ENCODE measurements at regions not wholly inside any gene's neighbourhood (a gene's known extent, or its start where the extent isn't known, plus 50 kb on each side); places are given as distances from the start of the nearest gene placed in this dataset.

DNA sequence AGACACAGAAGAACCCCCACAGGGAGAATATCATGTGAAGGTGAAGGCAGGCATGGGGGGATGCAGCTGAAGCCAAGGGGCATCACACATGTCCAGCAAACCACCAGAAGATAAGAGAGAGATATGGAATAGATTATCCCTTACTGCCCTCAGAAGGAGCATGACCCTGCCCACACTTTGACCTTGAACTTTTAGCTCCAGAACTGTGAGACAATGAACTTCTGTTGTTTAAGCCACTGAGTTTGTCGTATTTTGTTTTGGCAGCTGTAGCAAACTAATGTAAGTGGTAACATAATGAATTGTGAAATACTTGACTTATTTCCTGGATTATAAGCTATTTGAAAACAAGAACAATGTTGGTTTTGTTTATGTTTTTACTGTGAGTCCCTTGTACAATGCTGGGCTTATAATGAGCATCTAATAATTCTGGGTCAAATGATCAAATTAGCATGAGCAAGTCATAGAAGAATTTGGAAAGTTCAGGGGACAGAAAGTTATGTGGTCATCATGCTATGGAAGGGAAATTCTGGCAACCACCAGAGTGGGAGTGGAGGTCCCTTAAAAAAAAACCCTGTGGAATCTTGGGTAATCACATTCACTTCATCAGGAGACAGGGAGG, 541.0 kb upstream of the KLHL29 start:
- no peaks in the 10 kb centered on the region for H3K4me1 Mint-ChIP-seq
- POLR2A ChIA-PET = no interaction called here
- CTCF ChIA-PET = no interaction called here

DNA sequence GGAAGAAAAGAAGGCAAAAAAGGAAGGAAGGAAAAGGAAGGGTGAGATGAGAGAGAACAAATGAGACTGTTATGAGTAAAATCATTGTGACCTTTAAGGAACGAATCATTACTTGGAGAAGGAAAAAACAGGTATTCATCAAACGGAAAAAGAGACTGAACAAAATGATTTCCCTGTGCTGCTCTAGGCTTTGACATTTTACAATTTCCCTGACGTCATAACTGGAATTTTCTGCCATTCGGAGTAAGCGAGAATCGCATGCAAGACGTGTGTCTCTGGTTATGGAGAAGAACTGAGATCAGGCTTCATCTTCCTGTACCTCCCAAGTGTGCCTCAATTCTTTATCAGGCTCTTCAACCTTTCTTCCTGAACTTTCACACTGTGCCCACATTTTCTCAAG, 534.7 kb upstream of the KLHL29 start:
- no peak for DNase-seq (ENCODE audit: low spot score)
- Mint-ChIP-seq H3K36me3 (peaks cover 16% of the 10 kb centered on the region), H3K9me3 (peaks cover 33% of the 10 kb centered on the region), H3K27ac (no peak overlapping the region), H3K4me3 (no peak overlapping the region), H3K4me1 (peaks cover 17% of the 10 kb centered on the region), H3K27me3 (ENCODE audit: low read depth) (no peaks in the 10 kb centered on the region)
- ATAC-seq = no peak
- TF ChIP-seq GABPB1 (CRISPR knock-in tag; IDR thresholded peaks at IDR 0.05) = no peak
- ChIA-PET POLR2A (no interaction called here), CTCF (no interaction called here)

More for the DNA sequence above, 541.0 kb upstream of the KLHL29 start:
- TF ChIP-seq, protein P1, sequence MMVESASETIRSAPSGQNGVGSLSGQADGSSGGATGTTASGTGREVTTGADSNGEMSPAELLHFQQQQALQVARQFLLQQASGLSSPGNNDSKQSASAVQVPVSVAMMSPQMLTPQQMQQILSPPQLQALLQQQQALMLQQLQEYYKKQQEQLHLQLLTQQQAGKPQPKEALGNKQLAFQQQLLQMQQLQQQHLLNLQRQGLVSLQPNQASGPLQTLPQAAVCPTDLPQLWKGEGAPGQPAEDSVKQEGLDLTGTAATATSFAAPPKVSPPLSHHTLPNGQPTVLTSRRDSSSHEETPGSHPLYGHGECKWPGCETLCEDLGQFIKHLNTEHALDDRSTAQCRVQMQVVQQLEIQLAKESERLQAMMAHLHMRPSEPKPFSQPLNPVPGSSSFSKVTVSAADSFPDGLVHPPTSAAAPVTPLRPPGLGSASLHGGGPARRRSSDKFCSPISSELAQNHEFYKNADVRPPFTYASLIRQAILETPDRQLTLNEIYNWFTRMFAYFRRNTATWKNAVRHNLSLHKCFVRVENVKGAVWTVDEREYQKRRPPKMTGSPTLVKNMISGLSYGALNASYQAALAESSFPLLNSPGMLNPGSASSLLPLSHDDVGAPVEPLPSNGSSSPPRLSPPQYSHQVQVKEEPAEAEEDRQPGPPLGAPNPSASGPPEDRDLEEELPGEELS (CRISPR knock-in tag; IDR thresholded peaks at IDR 0.05) = no peak
- TF ChIP-seq, protein P2, sequence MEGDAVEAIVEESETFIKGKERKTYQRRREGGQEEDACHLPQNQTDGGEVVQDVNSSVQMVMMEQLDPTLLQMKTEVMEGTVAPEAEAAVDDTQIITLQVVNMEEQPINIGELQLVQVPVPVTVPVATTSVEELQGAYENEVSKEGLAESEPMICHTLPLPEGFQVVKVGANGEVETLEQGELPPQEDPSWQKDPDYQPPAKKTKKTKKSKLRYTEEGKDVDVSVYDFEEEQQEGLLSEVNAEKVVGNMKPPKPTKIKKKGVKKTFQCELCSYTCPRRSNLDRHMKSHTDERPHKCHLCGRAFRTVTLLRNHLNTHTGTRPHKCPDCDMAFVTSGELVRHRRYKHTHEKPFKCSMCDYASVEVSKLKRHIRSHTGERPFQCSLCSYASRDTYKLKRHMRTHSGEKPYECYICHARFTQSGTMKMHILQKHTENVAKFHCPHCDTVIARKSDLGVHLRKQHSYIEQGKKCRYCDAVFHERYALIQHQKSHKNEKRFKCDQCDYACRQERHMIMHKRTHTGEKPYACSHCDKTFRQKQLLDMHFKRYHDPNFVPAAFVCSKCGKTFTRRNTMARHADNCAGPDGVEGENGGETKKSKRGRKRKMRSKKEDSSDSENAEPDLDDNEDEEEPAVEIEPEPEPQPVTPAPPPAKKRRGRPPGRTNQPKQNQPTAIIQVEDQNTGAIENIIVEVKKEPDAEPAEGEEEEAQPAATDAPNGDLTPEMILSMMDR (IDR thresholded peaks at IDR 0.05) = no peak
- no peak for TF ChIP-seq RORB (CRISPR knock-in tag; IDR thresholded peaks at IDR 0.05)
- DNase-seq (ENCODE audit: low spot score) (no peak), ATAC-seq (no peak)
- H3K27me3 Mint-ChIP-seq (ENCODE audit: low read depth) = no peaks in the 10 kb centered on the region
- no peaks in the 10 kb centered on the region for H3K36me3 Mint-ChIP-seq
- H3K4me3 Mint-ChIP-seq = no peak overlapping the region
- H3K27ac Mint-ChIP-seq = no peak overlapping the region
- H3K9me3 Mint-ChIP-seq = no peaks in the 10 kb centered on the region

DNA sequence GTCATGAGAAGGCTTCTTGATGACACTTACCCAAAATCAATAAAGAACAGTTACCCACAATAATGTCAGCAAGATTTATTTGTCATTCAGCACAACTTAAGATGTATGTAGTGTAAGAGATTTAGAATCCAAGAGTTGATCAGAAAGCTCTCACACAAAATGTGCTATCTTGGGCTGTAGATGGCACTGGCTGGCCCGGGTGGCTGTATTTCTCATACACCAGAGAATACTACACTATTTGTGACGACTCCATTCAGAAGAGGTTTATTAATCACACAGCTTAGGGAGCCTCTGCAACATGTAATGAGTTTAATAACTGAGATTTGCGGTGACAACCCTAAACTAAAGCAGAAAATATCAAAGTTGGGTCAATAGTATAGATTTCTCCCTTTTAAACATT, 530.4 kb upstream of the KLHL29 start:
- ATAC-seq = no peak
- H3K4me1 Mint-ChIP-seq = peaks cover 21% of the 10 kb centered on the region
- H3K27ac Mint-ChIP-seq = no peak overlapping the region
- ChIA-PET POLR2A (no interaction called here), CTCF (no interaction called here)
- peaks cover 54% of the 10 kb centered on the region for H3K9me3 Mint-ChIP-seq
- no peak for DNase-seq (ENCODE audit: low spot score)
- no peak overlapping the region for H3K4me3 Mint-ChIP-seq
- H3K27me3 Mint-ChIP-seq (ENCODE audit: low read depth) = no peaks in the 10 kb centered on the region
- H3K36me3 Mint-ChIP-seq = peaks cover 20% of the 10 kb centered on the region
- TF ChIP-seq JAZF1 (CRISPR knock-in tag; IDR thresholded peaks at IDR 0.05) = no peak
- no peak for TF ChIP-seq NFYB (CRISPR knock-in tag; conservative IDR thresholded peaks at IDR 0.05; ENCODE audit: low read depth)

DNA sequence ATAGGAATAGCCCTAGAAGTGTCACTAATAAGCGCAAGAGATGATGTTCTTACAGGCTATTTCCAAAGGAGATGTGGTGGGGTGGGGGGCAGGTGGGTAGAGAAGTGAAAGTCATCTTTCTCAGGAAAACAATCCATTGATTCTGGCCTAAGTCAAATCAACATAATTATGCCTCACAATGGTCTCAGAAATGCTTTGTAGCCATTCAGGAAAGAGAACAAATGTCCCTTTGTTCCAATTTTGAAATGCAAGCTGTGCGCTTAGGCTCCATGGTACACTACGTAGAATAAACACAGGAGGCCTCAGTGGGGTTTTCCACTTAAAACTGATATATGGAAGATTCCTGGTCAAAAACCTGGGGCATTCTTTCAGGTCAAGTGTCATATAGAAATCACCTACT, 529.9 kb upstream of the KLHL29 start:
- DNase-seq (ENCODE audit: low spot score) (no peak), ATAC-seq (no peak)
- Mint-ChIP-seq H3K36me3 (peaks cover 21% of the 10 kb centered on the region), H3K4me1 (peaks cover 21% of the 10 kb centered on the region), H3K27ac (no peak overlapping the region), H3K4me3 (no peak overlapping the region), H3K9me3 (peaks cover 54% of the 10 kb centered on the region), H3K27me3 (ENCODE audit: low read depth) (no peaks in the 10 kb centered on the region)
- CTCF ChIA-PET = no interaction called here
- TF ChIP-seq, protein P3, sequence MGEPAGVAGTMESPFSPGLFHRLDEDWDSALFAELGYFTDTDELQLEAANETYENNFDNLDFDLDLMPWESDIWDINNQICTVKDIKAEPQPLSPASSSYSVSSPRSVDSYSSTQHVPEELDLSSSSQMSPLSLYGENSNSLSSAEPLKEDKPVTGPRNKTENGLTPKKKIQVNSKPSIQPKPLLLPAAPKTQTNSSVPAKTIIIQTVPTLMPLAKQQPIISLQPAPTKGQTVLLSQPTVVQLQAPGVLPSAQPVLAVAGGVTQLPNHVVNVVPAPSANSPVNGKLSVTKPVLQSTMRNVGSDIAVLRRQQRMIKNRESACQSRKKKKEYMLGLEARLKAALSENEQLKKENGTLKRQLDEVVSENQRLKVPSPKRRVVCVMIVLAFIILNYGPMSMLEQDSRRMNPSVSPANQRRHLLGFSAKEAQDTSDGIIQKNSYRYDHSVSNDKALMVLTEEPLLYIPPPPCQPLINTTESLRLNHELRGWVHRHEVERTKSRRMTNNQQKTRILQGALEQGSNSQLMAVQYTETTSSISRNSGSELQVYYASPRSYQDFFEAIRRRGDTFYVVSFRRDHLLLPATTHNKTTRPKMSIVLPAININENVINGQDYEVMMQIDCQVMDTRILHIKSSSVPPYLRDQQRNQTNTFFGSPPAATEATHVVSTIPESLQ (CRISPR knock-in tag; IDR thresholded peaks at IDR 0.05) = no peak
- TF ChIP-seq ZBTB21 (CRISPR knock-in tag; IDR thresholded peaks at IDR 0.05; ENCODE audit: borderline replicate concordance) (no peak), KAT7 (CRISPR knock-in tag; IDR thresholded peaks at IDR 0.05; ENCODE audit: borderline replicate concordance) (no peak), CBFB (CRISPR knock-in tag; IDR thresholded peaks at IDR 0.05; ENCODE audit: low read depth) (no peak), SMAD3 (CRISPR knock-in tag; IDR thresholded peaks at IDR 0.05; ENCODE audit: borderline replicate concordance) (no peak), OVOL2 (CRISPR knock-in tag; IDR thresholded peaks at IDR 0.05; ENCODE audit: borderline replicate concordance) (no peak), FOXP1 (CRISPR knock-in tag; IDR thresholded peaks at IDR 0.05; ENCODE audit: borderline replicate concordance) (no peak), HMGA2 (CRISPR knock-in tag; IDR thresholded peaks at IDR 0.05) (no peak), ESRRA (CRISPR knock-in tag; IDR thresholded peaks at IDR 0.05; ENCODE audit: borderline replicate concordance) (no peak)
- TF ChIP-seq, protein P4, sequence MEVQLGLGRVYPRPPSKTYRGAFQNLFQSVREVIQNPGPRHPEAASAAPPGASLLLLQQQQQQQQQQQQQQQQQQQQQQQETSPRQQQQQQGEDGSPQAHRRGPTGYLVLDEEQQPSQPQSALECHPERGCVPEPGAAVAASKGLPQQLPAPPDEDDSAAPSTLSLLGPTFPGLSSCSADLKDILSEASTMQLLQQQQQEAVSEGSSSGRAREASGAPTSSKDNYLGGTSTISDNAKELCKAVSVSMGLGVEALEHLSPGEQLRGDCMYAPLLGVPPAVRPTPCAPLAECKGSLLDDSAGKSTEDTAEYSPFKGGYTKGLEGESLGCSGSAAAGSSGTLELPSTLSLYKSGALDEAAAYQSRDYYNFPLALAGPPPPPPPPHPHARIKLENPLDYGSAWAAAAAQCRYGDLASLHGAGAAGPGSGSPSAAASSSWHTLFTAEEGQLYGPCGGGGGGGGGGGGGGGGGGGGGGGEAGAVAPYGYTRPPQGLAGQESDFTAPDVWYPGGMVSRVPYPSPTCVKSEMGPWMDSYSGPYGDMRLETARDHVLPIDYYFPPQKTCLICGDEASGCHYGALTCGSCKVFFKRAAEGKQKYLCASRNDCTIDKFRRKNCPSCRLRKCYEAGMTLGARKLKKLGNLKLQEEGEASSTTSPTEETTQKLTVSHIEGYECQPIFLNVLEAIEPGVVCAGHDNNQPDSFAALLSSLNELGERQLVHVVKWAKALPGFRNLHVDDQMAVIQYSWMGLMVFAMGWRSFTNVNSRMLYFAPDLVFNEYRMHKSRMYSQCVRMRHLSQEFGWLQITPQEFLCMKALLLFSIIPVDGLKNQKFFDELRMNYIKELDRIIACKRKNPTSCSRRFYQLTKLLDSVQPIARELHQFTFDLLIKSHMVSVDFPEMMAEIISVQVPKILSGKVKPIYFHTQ (CRISPR knock-in tag; IDR thresholded peaks at IDR 0.05) = no peak
- TF ChIP-seq, protein P5, sequence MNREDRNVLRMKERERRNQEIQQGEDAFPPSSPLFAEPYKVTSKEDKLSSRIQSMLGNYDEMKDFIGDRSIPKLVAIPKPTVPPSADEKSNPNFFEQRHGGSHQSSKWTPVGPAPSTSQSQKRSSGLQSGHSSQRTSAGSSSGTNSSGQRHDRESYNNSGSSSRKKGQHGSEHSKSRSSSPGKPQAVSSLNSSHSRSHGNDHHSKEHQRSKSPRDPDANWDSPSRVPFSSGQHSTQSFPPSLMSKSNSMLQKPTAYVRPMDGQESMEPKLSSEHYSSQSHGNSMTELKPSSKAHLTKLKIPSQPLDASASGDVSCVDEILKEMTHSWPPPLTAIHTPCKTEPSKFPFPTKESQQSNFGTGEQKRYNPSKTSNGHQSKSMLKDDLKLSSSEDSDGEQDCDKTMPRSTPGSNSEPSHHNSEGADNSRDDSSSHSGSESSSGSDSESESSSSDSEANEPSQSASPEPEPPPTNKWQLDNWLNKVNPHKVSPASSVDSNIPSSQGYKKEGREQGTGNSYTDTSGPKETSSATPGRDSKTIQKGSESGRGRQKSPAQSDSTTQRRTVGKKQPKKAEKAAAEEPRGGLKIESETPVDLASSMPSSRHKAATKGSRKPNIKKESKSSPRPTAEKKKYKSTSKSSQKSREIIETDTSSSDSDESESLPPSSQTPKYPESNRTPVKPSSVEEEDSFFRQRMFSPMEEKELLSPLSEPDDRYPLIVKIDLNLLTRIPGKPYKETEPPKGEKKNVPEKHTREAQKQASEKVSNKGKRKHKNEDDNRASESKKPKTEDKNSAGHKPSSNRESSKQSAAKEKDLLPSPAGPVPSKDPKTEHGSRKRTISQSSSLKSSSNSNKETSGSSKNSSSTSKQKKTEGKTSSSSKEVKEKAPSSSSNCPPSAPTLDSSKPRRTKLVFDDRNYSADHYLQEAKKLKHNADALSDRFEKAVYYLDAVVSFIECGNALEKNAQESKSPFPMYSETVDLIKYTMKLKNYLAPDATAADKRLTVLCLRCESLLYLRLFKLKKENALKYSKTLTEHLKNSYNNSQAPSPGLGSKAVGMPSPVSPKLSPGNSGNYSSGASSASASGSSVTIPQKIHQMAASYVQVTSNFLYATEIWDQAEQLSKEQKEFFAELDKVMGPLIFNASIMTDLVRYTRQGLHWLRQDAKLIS (CRISPR knock-in tag; IDR thresholded peaks at IDR 0.05; ENCODE audit: borderline replicate concordance) = no peak
- POLR2A ChIA-PET = no interaction called here

Measured in WTC11 (cell line).